T-cell (primary cell): ENCODE measurements at regions not wholly inside any gene's neighbourhood (a gene's known extent, or its start where the extent isn't known, plus 50 kb on each side); places are given as distances from the start of the nearest gene placed in this dataset.

Experiments
- ATAC-seq, 4 experiments: fragments of 200-7000 bp in 3 of 4; fragments of 150-1000 bp in 1 of 4; cut with Tn5 transposase; replicated peaks in 1 of 4; 1 replicate in 3 of 4; 2 replicates in 1 of 4; pipeline ENCODE4 v1.10.0; 2021; ENCODE audit warnings: moderate library complexity in 3 of 4, mild to moderate bottlenecking in 2 of 4, moderate number of reproducible peaks in 1 of 4
- CTCF ChIA-PET, 2 donors: fragments of 300-600 bp; sonication (Branson Sonifier 250); formaldehyde crosslinking; loops; one replicate each; lab custom pipeline; 2022; ENCODE audit warnings: antibody characterized with exemption in 2 of 2; lab: Charles Lee
- POLR2A ChIA-PET, 2 donors: fragments of 300-600 bp; sonication (Branson Sonifier 250); formaldehyde crosslinking; loops; one replicate each; lab custom pipeline; 2022; ENCODE audit warnings: antibody characterized with exemption in 2 of 2; lab: Charles Lee
- DNase-seq, 35 experiments: peaks; one replicate each; pipeline versions ENCODE4 v3.0.0 to v3.0.0-alpha.2; 2013 to 2023
- H3K27ac ChIP-seq: one replicate; pipeline ENCODE4 v1.5.1; 2013; ENCODE audit warnings: low read length
- H3K27me3 ChIP-seq, 2 experiments: replicated peaks in 1 of 2; 1 replicate in 1 of 2; 2 replicates in 1 of 2; pipeline versions ENCODE4 v1.6.1 to v1.7.0; 2013; ENCODE audit warnings: low read length in 1 of 2, mixed read lengths in 1 of 2; ENCODE audit not compliant: control insufficient read depth in 2 of 2, insufficient read depth in 2 of 2; ENCODE audit errors: extremely low read depth in 1 of 2
- H3K36me3 ChIP-seq, 2 donors: 1 replicate in 1 of 2; 2 replicates in 1 of 2; pipeline versions ENCODE4 v1.6.1 to v1.7.0; 2013; ENCODE audit warnings: low read length in 1 of 2; ENCODE audit not compliant: control insufficient read depth in 2 of 2, insufficient read depth in 1 of 2; ENCODE audit errors: extremely low read depth in 1 of 2
- H3K4me1 ChIP-seq, 2 experiments: 1 replicate in 1 of 2; 2 replicates in 1 of 2; pipeline versions ENCODE4 v1.6.1 to v1.7.0; 2013; ENCODE audit warnings: low read length in 2 of 2, mixed read lengths in 1 of 2; ENCODE audit not compliant: insufficient read depth in 2 of 2, control insufficient read depth in 1 of 2; ENCODE audit errors: extremely low read depth in 1 of 2
- H3K4me3 ChIP-seq, 2 donors: 1 replicate in 1 of 2; 2 replicates in 1 of 2; pipeline versions ENCODE4 v1.5.1 to v1.7.0; 2013; ENCODE audit warnings: mild to moderate bottlenecking in 2 of 2, low read length in 1 of 2, moderate library complexity in 1 of 2; ENCODE audit not compliant: control insufficient read depth in 1 of 2; ENCODE audit errors: extremely low read depth in 1 of 2
- H3K9me3 ChIP-seq: 2 replicates; pipeline ENCODE4 v1.7.0; 2013
- H3K27ac Mint-ChIP-seq, 2 donors: one replicate each; pipeline ENCODE4 v1.8.0; 2020 to 2021; ENCODE audit warnings: mild to moderate bottlenecking in 2 of 2, mixed read lengths in 2 of 2
- H3K27me3 Mint-ChIP-seq, 2 donors: one replicate each; pipeline ENCODE4 v1.8.0; 2021 to 2022; ENCODE audit warnings: mixed read lengths in 2 of 2
- H3K36me3 Mint-ChIP-seq: one replicate; pipeline ENCODE4 v1.8.0; 2021; ENCODE audit warnings: mixed read lengths
- H3K4me1 Mint-ChIP-seq, 3 donors: one replicate each; pipeline ENCODE4 v1.8.0; 2020 to 2022; ENCODE audit warnings: mixed read lengths in 3 of 3, mild to moderate bottlenecking in 1 of 3
- H3K4me3 Mint-ChIP-seq, 3 donors: one replicate each; pipeline ENCODE4 v1.8.0; 2020 to 2022; ENCODE audit warnings: mild to moderate bottlenecking in 3 of 3, mixed read lengths in 3 of 3, moderate library complexity in 3 of 3
- H3K9me3 Mint-ChIP-seq, 3 donors: one replicate each; pipeline ENCODE4 v1.8.0; 2020 to 2022; ENCODE audit warnings: mixed read lengths in 3 of 3
- WGBS: methylation state at CpG from one replicate; pipeline ENCODE4 v1.1.5; 2013; ENCODE audit warnings: missing lambda C conversion rate; ENCODE audit not compliant: insufficient coverage; 5-methylcytosine and 5-hydroxymethylcytosine counted together

DNA sequence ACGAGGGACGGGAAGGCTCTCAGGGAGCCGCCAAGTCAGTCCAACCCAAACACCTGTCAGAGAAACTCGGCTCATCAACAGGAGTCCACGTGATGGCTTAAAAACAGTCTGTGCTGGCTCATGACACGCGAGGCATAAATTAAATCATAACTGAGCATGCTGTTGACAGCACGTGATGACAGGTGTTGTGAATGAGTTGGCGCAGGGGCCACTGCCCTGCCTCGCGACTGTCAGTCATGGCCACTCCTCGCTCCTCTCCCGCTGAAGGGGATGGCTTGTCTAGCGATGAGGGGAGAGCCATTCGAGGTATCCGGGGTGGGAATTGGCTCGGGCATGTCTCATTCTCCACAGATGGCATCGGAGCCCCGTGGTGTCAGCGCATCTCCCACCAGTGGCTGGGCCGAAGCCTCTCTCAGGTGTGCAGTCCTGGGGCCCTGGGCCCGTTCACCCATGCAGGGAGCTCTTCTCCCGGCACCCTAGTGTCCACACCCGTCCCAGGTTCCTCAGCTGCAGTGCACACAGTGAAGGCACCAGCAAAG, 313.3 kb downstream of the BMP7 start:
- no peaks in the 10 kb centered on the region for H3K36me3 Mint-ChIP-seq
- H3K4me3 Mint-ChIP-seq: no peak overlapping the region
- WGBS: 88% methylated on average over 24 of the region's 24 CpGs
- Histone ChIP-seq H3K9me3 (no peaks in the 10 kb centered on the region), H3K4me3 (no peak overlapping the region), H3K36me3 (no peaks in the 10 kb centered on the region), H3K27ac (no peak overlapping the region), H3K27me3 (peaks cover 4 to 32% of the 10 kb centered on the region in 2 experiments), H3K4me1 (no peaks in the 10 kb centered on the region)
- H3K4me1 Mint-ChIP-seq: no peaks in the 10 kb centered on the region
- ATAC-seq (no peak), DNase-seq (no peak)
- ChIA-PET POLR2A (no interaction called here), CTCF (no interaction called here)
- H3K9me3 Mint-ChIP-seq: no peaks in the 10 kb centered on the region
- H3K27ac Mint-ChIP-seq: no peak overlapping the region
- peaks cover 22 to 24% of the 10 kb centered on the region in 2 donors for H3K27me3 Mint-ChIP-seq

DNA sequence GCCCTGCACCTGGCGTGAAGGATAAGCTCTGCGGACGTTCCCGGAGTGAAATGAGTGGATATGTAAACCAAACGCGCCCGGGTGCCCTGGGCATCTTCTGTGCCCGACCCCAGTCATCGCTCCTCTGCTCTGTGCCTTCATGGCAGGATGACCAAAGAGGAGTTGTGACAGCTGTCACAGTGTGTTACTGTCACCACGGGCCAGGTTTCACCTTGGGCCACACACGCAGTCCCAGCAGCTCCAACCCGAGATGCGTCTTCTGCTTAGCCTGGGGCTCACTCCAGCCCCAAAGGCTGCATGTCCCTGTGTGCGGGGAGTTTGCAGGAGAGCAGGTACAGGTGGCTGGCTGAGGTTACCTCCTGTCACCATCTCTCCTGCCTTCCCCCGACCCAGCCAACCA, 311.6 kb downstream of the BMP7 start:
- ATAC-seq (no peak), DNase-seq (no peak)
- Histone ChIP-seq H3K36me3 (no peaks in the 10 kb centered on the region), H3K9me3 (no peaks in the 10 kb centered on the region), H3K4me1 (no peaks in the 10 kb centered on the region), H3K4me3 (no peak overlapping the region), H3K27me3 (peaks cover 4 to 40% of the 10 kb centered on the region in 2 experiments), H3K27ac (no peak overlapping the region)
- 81% methylated on average over 12 of the region's 15 CpGs for WGBS
- ChIA-PET POLR2A (no interaction called here), CTCF (no interaction called here)
- Mint-ChIP-seq H3K27me3 (peaks cover 29 to 33% of the 10 kb centered on the region in 2 donors), H3K4me3 (no peak overlapping the region), H3K4me1 (no peaks in the 10 kb centered on the region), H3K9me3 (no peaks in the 10 kb centered on the region), H3K27ac (no peak overlapping the region), H3K36me3 (no peaks in the 10 kb centered on the region)

DNA sequence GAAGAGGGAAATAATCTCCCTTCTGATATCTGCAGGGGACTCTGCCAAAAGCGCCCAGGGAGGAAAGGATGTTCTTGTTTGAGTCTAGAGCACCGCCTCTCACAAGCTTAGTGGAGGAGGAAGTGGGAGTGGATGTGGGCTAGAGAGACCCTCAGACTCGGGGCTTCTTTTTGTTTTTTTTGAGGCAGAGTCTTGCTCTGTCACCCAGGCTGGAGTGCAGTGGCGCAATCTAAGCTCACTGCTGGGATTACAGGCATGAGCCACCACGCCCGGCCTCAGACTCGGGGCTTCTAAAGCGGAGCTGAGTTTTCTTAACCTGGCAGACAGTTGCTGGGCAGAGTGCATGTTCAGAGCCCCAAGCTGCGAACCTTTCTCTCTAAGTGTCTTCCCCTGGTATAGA, 310.8 kb downstream of the BMP7 start:
- H3K27me3 Mint-ChIP-seq: peaks cover 29 to 35% of the 10 kb centered on the region in 2 donors
- no peaks in the 10 kb centered on the region for H3K36me3 Mint-ChIP-seq
- no peaks in the 10 kb centered on the region for H3K4me1 Mint-ChIP-seq

DNA sequence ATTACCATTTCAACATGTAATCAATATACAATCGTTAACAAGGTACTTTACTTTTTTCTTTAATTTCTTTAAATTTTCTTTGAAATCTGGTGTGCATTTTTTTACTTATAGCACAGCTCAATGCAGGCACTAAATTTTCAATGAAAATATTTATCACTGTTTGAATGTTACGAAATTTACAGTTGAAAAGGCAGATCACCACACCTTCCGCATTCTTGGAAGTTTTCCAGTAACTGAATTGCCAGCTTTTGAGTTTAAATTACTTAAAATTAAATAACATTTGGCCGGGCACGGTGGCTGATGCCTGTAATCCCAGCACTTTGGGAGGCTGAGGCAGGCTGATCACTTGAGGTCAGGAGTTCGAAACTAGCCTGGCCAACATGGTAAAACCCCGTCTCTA, 309.9 kb downstream of the BMP7 start:
- Mint-ChIP-seq H3K36me3 (no peaks in the 10 kb centered on the region), H3K27me3 (peaks cover 29 to 35% of the 10 kb centered on the region in 2 donors), H3K27ac (no peak overlapping the region), H3K4me1 (no peaks in the 10 kb centered on the region), H3K9me3 (no peaks in the 10 kb centered on the region), H3K4me3 (no peak overlapping the region)
- ATAC-seq (no peak), DNase-seq (no peak)
- Histone ChIP-seq H3K4me3 (no peak overlapping the region), H3K9me3 (no peaks in the 10 kb centered on the region), H3K27ac (no peak overlapping the region), H3K36me3 (no peaks in the 10 kb centered on the region), H3K27me3 (peaks cover 8 to 42% of the 10 kb centered on the region in 2 experiments), H3K4me1 (no peaks in the 10 kb centered on the region)
- 96% methylated on average over 4 of the region's 7 CpGs for WGBS
- ChIA-PET POLR2A (no interaction called here), CTCF (no interaction called here)

More for the DNA sequence above, 310.8 kb downstream of the BMP7 start:
- Histone ChIP-seq H3K4me1 (no peaks in the 10 kb centered on the region), H3K9me3 (no peaks in the 10 kb centered on the region), H3K4me3 (no peak overlapping the region), H3K27ac (no peak overlapping the region), H3K27me3 (peaks cover 4 to 42% of the 10 kb centered on the region in 2 experiments), H3K36me3 (no peaks in the 10 kb centered on the region)
- no peak overlapping the region for H3K27ac Mint-ChIP-seq
- no peak overlapping the region for H3K4me3 Mint-ChIP-seq
- no peaks in the 10 kb centered on the region for H3K9me3 Mint-ChIP-seq
- DNase-seq: no peak
- whole genome bisulfite sequencing: 45% methylated on average over 9 of the region's 9 CpGs
- CTCF ChIA-PET: no interaction called here
- ATAC-seq: no peak
- POLR2A ChIA-PET: no interaction called here

DNA sequence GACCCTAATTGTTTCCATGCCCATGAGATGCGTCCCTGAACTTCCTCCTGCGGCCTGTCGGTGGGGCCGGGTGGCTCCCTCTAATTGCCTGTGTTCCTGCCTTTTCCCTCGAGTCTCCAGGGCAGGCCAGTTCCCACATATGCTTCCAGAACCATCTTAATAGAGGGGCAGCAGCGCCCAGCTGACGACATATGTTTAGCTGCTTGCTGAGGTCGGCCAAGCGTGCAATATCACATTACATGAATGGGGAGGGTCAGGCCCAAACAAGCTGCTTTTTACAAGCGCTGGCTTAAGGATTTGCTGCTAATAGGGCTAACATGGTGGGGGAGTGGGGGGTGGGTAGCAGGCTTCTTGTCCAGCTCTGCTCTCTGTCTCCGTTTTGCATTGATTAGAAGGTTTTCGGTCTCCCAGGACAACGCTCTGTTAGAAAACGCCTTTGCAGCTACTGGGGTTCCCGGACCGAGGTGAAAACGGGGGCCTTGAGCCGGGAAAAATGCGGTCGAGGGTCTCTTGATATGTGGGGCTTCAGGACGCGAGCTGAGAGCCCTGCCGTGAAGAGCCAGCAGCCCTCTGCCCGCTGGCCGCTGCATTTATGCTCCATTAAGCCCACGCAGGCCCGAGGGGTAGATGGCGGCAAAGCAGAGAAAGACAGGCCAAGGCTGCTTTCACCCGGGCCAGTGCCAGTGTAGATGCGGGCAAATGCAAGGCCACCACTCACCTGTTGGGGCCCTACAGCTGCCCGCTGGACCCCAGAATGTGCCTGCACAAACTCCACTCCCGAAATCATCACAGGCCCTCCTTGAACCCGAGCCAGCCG, 308.5 kb downstream of the BMP7 start:
- no peak for DNase-seq
- H3K27ac Mint-ChIP-seq: no peak overlapping the region
- H3K36me3 Mint-ChIP-seq: no peaks in the 10 kb centered on the region
- no peak for ATAC-seq
- H3K9me3 Mint-ChIP-seq: no peaks in the 10 kb centered on the region
- no peaks in the 10 kb centered on the region for H3K9me3 ChIP-seq
- H3K27me3 ChIP-seq: peaks cover 8 to 42% of the 10 kb centered on the region in 2 experiments
- peaks cover 26 to 35% of the 10 kb centered on the region in 2 donors for H3K27me3 Mint-ChIP-seq
- POLR2A ChIA-PET: no interaction called here
- no peak overlapping the region for H3K4me3 Mint-ChIP-seq
- no peak overlapping the region for H3K4me3 ChIP-seq
- no peaks in the 10 kb centered on the region for H3K36me3 ChIP-seq
- no peaks in the 10 kb centered on the region for H3K4me1 Mint-ChIP-seq
- H3K27ac ChIP-seq: no peak overlapping the region
- H3K4me1 ChIP-seq: no peaks in the 10 kb centered on the region
- WGBS: 52% methylated on average over 28 of the region's 34 CpGs
- CTCF ChIA-PET: interaction anchor here in 1 of 2 donors (0.6 kb wide), 1 partner anchor 21 kb away, joined by 4 read pairs; no protein-coding TSS in a partner anchor

DNA sequence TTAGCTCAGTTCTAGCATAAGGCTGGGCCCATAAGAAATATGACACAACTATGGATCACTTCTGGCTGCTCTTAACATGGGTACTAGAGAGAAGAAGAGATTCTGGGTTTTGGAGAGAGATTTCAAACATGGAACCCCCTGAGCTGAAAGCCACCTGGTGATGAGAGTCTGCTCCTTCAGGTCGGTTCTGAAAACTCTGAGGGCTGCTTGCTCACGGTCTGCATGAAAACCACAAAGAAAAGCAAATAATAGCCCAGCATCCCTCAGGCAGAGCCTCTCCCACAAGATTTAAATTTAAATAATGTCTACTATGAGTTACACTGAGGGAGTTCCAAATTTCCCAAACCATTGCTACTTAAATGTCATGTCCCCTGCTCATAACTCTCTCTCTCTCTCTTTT, 301.5 kb downstream of the BMP7 start:
- Histone ChIP-seq H3K27ac (no peak overlapping the region), H3K27me3 (peaks cover 4 to 8% of the 10 kb centered on the region in 2 experiments), H3K36me3 (no peaks in the 10 kb centered on the region), H3K9me3 (no peaks in the 10 kb centered on the region), H3K4me1 (no peaks in the 10 kb centered on the region), H3K4me3 (no peak overlapping the region)
- Mint-ChIP-seq H3K4me3 (no peak overlapping the region), H3K9me3 (peaks cover 0 to 8% (median 6%) of the 10 kb centered on the region in 3 donors), H3K27me3 (peaks cover 1 to 14% of the 10 kb centered on the region in 2 donors), H3K4me1 (no peaks in the 10 kb centered on the region), H3K27ac (no peak overlapping the region), H3K36me3 (no peaks in the 10 kb centered on the region)
- no peak for ATAC-seq
- DNase-seq: no peak
- WGBS: no CpG with 5 or more reads among the region's 2 CpGs
- ChIA-PET POLR2A (no interaction called here), CTCF (no interaction called here)
